ENCODE measurements at regions not wholly inside any gene's neighbourhood (a gene's known extent, or its start where the extent isn't known, plus 50 kb on each side); places are given as distances from the start of the nearest gene placed in this dataset.

DNA sequence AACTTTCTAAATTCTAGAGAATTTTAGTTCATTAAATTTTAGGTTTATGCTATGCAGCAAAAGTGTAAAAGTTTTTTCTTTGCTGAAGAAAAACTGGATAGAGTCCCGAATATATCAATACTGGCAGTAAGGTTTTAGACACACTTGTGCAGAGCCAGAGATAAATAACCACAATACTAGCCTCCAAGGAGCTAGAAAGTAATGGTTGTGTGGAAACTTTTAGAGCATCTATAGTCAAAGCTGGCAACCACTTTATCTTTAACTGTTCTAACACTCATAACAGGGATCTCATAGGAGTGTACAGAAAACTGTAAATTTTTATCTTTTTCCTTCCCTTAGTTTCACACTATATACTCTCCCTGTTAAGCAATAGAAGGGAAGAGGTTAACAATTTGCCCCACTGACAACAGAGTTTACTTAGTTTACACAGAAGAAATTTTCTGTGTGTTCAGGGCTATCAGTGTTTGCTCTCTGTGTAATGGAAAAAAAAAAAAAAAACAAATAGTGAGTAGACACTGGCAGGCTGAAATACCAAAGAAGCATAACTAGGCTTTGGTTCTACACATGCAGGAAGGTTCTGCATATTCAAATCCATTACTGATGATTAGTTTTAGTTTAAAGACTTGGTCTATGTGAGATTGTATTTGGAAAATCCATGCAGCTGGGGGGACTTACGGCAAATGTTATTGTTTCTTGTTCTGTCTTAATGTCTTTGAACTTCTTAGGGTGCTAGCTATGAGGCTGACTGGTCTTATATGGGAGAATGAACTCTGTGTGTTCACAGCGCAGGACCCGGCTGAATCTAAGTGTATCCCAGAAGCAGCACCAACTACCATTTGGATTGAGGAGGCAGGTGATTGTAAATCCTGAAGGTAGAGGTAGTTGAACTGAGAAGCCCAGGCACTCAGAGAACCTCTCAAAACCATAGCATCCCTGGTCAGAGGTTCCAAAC is 187.6 kb downstream of the PCSK1 start:
- DNase-seq (ENCODE audit: low spot score) = no peak

DNA sequence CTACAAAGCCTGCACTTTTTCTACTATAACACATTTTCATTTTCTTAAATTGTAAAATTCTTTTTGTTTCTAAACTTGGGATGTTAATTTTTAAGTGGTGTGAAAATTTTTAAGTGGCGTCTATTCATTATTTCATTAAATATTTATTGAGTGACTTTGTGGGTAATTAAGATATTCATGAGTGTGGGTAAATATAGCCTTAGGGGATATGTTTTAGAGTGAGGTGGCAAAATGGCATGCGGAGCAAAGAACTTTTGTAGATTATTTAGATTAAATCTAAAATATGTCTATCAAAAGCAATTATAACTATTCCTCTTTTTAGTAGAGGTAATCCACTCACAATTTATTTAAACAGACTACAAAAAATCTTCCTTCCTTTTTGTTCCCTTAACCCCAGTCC is 188.4 kb downstream of the PCSK1 start:
- no peak for DNase-seq (ENCODE audit: low spot score)

DNA sequence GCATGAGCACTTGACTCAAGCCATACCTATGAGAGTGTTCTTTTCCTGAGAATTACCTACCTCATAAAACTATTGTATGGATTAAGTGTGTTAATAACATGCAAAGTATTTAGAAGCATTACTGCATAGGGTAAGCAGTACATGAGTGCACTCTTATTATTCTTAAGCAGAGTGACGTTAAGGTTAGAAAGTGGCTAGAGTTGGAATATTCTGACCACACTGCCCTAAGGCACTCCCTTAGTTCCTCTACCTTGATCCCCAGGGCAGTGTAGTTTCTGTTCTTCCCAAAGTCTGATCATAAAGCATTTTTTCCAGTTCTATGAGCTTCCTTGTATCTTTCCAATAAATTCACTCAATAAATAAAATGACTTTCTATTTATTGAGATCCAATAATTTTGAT is 189.2 kb downstream of the PCSK1 start:
- DNase-seq (ENCODE audit: low spot score) = no peak

DNA sequence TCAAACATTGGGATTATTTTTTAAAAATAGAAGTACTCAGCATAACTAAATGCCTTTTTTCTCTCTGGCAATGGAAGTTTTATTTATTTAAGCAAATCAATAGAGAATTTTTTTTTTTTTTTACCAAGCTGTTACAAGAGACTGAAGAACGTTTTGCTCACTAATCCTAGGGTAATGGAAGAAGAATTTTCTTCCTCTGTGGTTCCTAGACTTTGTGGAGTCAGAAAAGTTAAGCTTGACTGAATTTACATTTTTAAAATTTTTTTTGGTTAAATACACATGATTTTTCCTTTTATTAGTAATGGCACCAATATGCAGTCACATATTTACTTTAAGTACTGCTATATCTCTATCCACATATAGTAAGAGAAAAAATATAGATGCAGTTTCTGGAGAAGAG is 189.8 kb downstream of the PCSK1 start:
- DNase-seq (ENCODE audit: low spot score) = no peak

DNA sequence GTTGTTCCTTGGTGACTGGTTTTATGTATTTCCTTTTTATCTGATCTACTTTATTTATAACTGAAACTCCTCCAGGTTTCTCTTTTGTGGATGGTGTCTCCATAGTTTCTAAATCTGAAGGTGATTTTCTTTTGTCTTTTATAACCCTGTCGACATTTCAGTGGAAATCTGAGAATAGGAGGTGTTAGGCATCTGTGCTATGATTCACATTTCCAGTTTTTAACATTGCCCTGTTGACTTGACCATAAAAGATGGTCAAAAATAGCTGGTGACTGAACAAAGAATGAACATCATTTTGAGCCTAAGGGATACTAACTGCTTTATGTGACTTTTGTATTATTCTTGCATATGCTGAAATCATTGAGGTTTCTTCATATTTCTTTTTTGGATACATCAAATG is 190.5 kb downstream of the PCSK1 start:
- no peak for DNase-seq (ENCODE audit: low spot score)

DNA sequence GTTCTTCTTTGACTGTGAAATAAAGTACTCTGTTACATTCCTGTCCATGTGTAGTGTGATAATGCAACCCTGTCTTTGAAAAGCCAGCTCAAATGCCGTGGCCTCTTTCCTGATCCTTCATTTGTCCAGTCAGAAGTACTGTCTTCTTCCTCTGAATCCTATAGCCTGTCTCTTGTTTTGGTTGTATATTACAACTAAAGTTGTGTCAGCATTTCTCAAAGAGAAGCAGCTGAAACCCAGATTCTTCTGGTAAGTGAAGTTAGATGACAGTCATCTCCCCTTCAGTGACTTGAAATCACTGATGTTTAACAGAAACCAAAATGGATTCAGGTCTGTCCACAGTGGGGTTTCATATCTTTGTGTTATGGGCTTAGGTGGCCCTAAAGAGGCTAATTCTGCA is 196.2 kb downstream of the PCSK1 start:
- DNase-seq (ENCODE audit: low spot score) = no peak

DNA sequence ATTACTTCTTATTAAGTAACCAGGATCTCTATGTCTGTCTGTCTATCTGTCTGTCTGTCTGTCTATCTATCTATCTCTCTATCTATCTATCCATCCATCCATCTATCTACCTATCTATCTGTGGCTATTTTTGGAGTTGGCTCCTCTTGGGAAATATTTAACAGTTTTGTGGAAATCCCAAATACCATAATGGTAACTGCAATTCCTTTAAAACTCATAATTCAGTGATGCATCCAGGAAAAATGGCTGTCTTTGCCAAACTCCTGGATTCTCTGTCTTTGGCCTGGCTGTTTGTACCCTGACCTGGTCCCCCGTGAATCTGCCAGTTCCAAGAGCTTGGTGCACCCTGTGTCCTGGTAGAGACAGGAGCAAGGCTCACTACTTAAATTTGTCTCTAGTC is 197.0 kb downstream of the PCSK1 start:
- no peak for DNase-seq (ENCODE audit: low spot score)

DNA sequence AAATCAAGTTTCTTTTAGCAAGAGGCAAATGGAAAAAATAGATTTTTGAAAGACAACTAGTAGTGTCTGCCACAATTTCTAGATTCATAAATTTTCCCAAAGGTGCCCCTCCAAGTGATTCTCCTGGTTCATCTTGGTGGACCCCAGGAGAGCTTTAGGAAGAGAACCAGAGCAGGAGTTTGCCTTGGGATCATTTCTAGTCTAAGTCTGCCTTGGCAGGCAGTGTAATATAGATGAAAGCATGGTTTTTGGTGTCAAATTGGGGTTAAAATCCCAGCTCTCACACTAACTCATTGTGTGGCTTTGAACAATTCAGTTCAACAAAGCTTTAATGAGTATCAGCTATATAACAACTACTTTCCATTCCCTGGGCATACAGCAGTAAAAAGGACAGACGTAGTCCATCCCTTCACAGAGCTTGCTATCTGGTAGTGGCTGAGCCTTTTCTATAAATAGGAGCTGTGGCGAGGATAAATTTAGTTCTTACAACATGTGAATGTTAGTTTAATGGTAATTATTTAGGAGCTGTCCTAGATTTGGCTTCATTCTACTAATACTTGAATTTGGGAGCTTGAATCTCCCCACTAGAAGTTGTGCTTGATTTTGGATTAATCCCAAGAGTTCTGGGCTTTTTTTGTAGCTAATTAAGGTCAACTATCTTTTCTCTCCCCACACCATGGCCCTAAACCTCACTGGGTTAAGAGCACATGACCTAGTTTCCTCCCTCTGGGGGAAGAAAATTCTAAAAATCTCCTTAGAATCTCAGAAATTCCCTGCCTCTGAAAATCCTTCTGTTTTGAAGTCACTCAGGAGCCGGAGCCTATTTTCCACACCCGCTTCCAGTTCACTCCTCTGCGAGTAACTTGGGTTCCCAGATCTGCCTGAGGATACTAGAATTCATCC is 197.8 kb downstream of the PCSK1 start:
- DNase-seq (ENCODE audit: low spot score) = no peak

DNA sequence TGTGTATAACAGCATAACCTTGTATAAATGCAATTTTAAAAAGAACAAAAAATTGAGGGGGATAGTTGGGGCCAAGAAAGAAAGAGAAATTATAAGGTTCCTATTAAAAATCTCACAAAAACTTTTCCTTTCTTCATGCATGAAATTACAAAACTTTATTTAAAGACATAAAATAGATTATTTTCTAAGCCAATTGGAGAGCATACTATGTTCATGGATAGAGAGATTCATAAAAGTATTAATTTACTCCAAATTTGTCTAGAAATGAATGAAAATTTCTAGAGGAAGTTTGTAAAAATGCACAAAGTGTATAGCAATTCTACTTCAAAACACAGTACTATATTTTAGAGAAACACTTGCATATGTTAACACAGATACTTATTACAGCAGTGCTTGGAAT is 200.4 kb downstream of the PCSK1 start:
- no peak for DNase-seq (ENCODE audit: low spot score)

DNA sequence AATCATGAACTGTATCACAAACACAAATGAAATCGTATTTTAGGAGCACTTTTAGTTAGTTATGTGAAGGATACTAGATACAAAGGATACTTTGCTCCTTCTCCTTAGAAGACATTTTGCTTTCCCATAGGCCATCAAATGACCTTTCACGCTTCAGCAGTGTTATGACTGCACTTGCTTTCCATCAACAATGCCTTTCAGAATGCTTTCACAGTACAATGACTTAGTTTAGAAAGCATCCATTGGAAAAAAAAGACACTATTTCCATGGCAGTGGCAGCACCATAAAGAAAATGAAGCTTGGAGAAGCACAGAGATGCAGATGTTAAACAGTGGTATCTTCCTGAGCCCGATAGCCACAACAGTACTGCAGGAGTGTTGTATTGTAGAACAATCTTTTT is 203.9 kb downstream of the PCSK1 start:
- DNase-seq (ENCODE audit: low spot score) = no peak

DNA sequence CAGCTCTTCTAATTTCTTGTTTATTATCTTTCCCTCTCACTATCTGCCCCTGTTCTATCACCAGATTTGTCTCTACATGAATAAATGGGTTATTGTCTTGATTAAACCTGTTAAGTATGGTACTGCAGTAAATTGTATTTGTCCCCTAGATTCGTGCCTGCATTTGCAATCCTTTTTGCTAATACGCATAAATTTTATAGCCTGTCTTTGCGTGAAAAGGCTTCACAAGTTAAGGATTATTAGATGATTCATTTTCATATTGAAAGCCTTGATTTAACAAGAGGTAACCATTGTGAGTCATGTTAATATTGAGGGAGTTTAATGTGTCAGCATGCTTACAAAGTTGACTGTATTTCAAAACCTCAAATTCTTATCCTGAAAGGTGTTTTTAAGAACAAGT is 204.6 kb downstream of the PCSK1 start:
- DNase-seq (ENCODE audit: low spot score) = no peak

DNA sequence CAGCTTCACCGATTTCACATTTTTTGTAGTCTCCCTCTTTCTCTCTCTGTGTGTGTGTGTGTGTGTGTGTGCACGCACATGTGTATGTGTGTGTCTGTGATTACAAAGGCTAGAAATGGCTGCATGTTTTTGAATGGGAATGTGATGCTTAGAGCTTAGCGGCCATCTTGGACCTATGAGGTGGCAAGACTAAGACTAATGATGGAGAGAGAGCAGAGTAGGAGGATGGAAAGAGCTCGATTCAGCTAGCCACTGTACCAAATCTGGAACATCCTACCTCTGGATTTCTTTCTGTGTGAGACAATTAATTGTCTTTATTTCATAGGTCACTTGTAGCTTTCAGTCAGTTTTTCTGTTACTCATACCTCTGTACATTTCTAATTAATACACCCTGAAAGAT is 205.1 kb downstream of the PCSK1 start:
- DNase-seq (ENCODE audit: low spot score) = no peak

DNA sequence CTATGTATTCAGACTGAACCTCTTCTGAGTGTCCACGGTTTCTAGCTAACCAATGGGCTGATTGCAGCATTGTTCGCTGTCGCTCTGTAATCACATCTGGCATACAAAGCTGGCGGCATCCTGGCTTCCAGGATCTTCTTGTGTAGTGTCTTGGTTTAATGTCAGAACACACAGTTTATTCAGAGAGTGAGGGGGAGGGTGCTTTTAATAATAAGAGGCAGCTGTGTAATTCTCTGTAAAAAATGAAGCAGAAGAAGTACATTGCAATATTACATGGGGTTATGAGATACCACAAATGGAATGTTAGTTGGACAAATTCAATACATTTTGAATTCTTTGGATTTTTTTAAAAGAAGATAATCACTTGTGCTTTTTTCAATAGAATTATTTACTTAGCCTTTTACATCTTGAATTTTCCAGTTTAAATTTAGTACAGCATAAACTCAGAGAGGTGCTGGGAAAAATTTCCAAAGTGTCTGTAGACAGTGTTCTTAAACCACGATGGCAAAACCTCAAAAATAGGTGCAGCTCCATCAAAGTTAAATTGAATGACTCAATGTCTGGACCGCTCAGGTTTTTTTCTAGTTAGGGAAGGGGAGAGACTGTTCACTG is 206.0 kb downstream of the PCSK1 start:
- DNase-seq (ENCODE audit: low spot score) = no peak

DNA sequence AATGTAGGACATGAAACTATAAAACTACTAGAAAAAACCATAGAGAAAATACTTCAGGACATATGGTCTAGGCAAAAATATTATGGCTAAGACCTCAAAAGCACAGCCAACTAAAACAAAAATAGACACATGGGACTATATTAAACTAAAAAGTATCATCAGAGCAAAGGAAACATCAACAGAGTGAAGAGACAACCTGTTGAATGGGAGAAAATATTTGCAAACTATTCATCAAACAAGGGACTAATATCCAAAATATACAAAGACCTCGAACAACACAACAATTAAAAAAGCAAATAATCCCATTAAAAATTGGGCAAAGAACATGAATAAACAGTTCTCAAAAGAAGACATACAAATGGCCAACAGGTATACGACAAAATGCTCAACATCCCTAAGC is 210.9 kb downstream of the PCSK1 start:
- no peak for DNase-seq (ENCODE audit: low spot score)

DNA sequence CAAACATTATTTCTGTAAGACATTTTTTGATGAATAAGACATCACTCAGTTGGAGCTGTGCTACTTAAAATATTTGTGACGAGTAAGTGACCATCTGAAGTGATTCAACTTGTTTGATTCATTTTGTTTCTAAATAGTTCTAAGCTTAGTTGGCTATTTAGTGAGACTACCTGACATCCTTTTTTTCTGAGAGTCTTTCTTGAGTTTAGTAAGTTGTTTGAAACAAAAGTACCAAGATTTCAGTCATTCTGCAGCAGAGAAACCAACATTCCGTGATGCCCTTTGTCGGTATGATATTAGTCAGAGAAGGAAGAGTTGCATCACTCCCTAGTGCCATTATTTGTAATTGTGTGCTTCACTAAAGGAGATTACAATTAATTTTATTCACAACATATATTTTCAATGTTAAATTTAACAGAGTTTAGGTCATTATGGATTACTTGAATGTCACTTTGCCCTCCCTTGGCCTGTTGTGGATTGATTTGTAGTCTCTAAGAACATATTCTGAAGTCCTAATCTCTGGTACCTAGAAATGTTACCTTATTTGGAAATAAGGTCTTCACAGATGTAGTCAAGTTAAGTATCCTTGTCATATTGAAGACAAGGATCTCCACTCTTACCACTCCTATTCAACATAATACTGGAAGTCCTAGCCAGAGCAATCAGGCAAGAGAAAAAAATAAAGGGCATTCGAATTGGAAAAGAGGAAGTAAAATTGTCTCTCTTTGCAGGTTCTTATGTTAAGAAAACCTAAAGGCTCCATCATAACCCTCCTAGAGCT is 212.2 kb downstream of the PCSK1 start:
- no peak for DNase-seq (ENCODE audit: low spot score)

DNA sequence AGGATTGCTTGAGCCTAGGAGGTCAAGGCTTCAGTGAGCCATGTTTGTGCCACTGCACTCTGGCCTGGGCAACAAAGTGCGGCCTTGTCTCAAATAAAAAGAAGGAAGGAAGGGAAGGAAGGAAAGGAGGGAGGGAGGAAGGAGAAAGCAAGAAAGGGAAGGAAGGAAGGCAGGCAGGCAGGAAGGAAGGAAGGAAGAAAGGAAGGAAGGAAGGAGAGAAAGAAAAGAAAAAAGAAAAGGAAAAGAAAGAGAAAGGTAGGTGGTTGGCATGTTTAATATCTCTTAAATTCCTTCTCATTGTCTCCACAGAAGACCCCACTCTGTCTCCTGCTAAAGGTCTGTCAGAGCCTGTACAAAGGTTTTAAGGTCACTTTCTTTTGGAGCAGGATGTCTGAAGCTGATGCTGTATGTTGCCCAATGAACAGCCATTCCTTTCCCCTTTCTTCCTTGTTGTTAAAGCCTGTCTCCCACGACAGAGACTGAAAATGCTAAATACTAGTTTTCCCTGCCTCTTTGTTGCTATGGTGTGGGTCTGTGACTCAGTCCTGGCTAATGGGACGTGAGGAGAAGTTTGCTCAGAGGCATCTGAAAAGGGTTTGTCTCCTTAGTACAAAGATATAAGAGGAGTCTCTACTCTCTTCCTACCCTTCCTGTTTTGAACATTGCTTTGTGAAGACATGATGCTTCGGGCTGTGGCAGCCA is 213.3 kb downstream of the PCSK1 start:
- no peak for DNase-seq (ENCODE audit: low spot score)

DNA sequence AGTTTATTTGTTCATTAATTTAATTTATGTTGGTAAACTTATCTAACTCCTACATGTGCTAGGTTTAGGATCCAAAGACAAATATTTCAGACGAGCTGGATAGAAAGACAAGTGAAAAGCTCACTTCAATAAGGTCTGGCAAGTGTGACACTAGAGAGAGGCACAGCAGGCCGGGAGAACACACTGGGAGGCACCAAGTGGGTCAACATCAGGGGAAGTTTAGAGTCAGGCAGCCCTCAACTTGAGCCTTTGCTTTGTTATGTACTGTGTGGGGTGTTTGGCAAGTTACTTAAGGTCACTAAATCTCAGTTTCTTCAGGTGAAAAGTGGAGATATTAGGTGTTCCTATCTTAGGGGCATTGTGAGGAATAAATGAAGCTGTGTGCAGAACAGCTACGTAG is 214.4 kb downstream of the PCSK1 start:
- no peak for DNase-seq (ENCODE audit: low spot score)

DNA sequence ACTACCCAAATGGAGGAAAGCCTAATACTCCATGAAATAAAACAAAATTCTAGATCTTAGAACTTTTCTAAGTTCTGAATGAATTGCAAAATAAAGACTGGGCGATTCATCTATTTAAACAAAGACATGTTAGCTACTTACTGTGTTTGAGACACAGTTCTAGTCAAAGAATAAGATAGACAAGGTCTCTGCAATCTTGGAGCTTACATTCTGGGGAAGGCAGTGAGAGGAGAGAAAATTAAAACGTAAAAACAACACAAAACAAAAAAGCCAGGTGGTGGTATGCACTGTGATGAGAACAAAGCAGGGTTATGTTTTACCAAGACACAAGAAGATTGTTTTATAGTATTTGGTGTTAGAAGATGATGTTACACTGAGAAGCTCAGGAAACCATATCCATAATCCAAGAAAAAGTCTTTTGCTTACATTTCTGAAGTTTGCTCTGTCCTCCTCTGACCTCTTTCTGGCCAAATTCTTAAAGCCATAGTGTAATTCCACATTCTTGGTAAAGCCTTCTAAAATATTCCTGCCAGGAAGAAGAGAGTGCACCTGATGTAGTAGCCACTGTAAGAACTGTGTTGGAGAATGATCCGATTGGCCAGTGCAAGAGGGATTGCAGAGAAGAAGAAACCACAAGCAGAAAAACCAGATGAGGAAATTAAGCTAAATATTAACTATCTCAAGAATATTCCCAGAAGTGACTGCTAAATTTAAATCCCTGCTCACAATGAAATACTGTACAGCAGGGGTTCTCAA is 218.4 kb downstream of the PCSK1 start:
- no peak for DNase-seq (ENCODE audit: low spot score)

DNA sequence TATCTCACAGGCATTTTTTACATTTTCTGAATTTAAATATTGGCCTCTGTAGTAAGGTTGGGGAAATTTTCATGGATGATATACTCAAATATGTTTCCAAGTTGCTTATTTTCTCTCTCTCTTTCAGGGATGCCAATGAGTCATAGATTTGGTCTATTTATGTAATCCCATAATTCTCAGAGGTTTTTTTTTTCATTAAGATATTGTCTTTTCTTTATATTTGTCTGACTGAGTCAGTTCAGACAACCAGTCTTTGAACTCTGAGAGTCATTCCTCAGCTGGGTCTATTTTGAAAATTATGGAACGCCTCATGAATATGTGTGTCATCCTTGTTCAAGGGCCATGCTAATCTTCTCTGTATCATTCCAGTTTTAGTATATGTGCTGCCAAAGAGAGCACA is 223.2 kb downstream of the PCSK1 start:
- no peak for DNase-seq (ENCODE audit: low spot score)

DNA sequence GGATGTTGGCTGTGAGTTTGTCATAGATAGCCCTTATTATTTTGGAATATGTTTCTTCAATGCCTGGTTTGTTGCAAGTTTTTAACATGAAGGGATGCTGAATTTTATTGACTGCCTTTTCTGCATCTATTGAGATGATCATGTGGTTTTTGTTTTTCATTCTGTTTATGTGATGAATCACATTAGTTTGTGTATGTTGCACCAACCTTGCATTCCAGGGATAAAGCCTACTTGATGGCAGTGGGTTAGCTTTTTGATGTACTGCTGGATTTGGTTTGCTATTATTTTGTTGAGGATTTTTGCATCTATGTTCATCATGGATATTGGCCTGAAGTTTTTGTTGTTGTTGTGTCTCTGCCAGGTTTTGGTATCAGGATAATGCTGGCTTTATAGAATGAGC is 225.6 kb downstream of the PCSK1 start:
- DNase-seq (ENCODE audit: low spot score) = no peak

DNA sequence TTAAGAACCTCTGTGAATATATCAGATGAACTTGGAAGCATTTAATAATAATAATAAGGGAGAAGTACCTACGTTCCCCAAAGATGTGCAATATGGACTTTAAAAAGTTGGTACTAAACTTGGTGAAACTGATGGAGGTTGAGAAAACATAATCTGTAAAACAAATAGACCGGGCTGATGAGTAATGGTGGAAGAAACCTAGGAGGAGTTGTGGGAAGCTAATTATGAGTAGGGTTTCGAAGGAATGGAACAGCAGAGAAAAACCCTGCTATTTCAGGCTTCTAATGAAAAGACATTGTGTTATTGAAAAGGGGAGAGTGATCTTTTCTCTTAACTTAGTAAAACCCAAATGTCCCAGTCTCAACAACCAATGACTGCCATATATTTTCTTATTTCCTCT is 229.3 kb downstream of the PCSK1 start:
- DNase-seq (ENCODE audit: low spot score) = no peak
